GM12878 (cell line): ENCODE measurements at regions not wholly inside any gene's neighbourhood (a gene's known extent, or its start where the extent isn't known, plus 50 kb on each side); places are given as distances from the start of the nearest gene placed in this dataset.

Experiments
- ATAC-seq: fragments of 200-7000 bp; cut with Tn5 transposase; 3 replicates; pipeline ENCODE4 v1.9.1; 2020; ENCODE audit warnings: mild to moderate bottlenecking, moderate library complexity
- BruUV-seq: library from RNA; stranded (reverse); fragments of 400-500 nt; replicated peaks from 2 replicates; lab custom pipeline; 2021; lab: Mats Ljungman, UMichigan
- CTCF ChIA-PET: fragments of 300-600 bp; sonication (Branson Sonifier 250); formaldehyde crosslinking; extraction: SDS; loops from one replicate; lab custom pipeline; 2021; ENCODE audit warnings: inconsistent platforms; lab: Yijun Ruan, JAX
- POLR2A ChIA-PET: fragments of 350-600 bp; formaldehyde crosslinking; extraction: SDS; loops from one replicate; lab custom pipeline; 2021; ENCODE audit warnings: inconsistent platforms; lab: Charles Lee
- RAD21 ChIA-PET: fragments of 300-600 bp; sonication (Branson Sonifier 250); formaldehyde crosslinking; loops from one replicate; lab custom pipeline; 2023; ENCODE audit warnings: antibody characterized with exemption; ENCODE audit not compliant: unreplicated experiment; lab: Charles Lee
- SMC1A ChIA-PET: fragments of 300-600 bp; sonication (Branson Sonifier 250); formaldehyde crosslinking; loops from one replicate; lab custom pipeline; 2023; ENCODE audit not compliant: unreplicated experiment, uncharacterized antibody; lab: Charles Lee
- DNase-seq: peaks from one replicate; pipeline ENCODE4 v3.0.0-alpha.2; 2011; ENCODE audit warnings: low read depth, low spot score
- FAIRE-seq: peaks from 3 replicates; lab custom pipeline; 2011; peaks lifted over from hg19 to GRCh38; lab: Jason Lieb, UNC
- H2AFZ ChIP-seq: 2 replicates; pipeline ENCODE4 v1.6.0; 2011; ENCODE audit warnings: low read depth, low read length, control low read depth; ENCODE audit not compliant: control insufficient read depth
- H3K27ac ChIP-seq: 2 replicates; pipeline ENCODE4 v1.5.1; 2011; ENCODE audit warnings: control low read depth; ENCODE audit not compliant: control insufficient read depth, insufficient read depth
- H3K27me3 ChIP-seq, 2 experiments: replicated peaks in 1 of 2; 2 replicates each; pipeline versions ENCODE4 v1.6.0 to v1.6.1; 2011; ENCODE audit warnings: low read length in 1 of 2; ENCODE audit not compliant: control insufficient read depth in 2 of 2, insufficient read depth in 2 of 2
- H3K36me3 ChIP-seq, 2 experiments: 2 replicates each; pipeline ENCODE4 v1.5.1; 2011; ENCODE audit warnings: low read length in 1 of 2; ENCODE audit not compliant: control insufficient read depth in 2 of 2, insufficient read depth in 2 of 2
- H3K4me1 ChIP-seq: 2 replicates; pipeline ENCODE4 v1.6.1; 2011; ENCODE audit warnings: mild to moderate bottlenecking, low read length, moderate library complexity, mixed read lengths; ENCODE audit not compliant: control insufficient read depth, insufficient read depth
- H3K4me2 ChIP-seq: 2 replicates; pipeline ENCODE4 v1.6.0; 2011; ENCODE audit warnings: control low read depth; ENCODE audit not compliant: control insufficient read depth, insufficient read depth
- H3K4me3 ChIP-seq: fragments of 200-600 bp; sonication (generic); 2 replicates; pipeline ENCODE4 v1.5.1; 2016
- H3K79me2 ChIP-seq: 2 replicates; pipeline ENCODE4 v1.6.0; 2011; ENCODE audit warnings: low read length; ENCODE audit not compliant: control insufficient read depth, insufficient read depth
- H3K9ac ChIP-seq: 2 replicates; pipeline ENCODE4 v1.8.0; 2011; ENCODE audit warnings: low read length, control low read depth, mixed read lengths; ENCODE audit not compliant: control insufficient read depth, insufficient read depth
- H3K9me3 ChIP-seq: replicated peaks from 3 replicates; pipeline ENCODE4 v1.5.1; 2011; ENCODE audit warnings: mild to moderate bottlenecking, low read length; ENCODE audit not compliant: control insufficient read depth, insufficient read depth
- H4K20me1 ChIP-seq: 2 replicates; pipeline ENCODE4 v1.6.0; 2011; ENCODE audit not compliant: control insufficient read depth, insufficient read depth
- ATF7 ChIP-seq: fragments of 450-650 bp; IDR thresholded peaks from 2 replicates; pipeline ENCODE4 v1.6.1; 2016; ENCODE audit warnings: low read depth, mild to moderate bottlenecking
- BRCA1 ChIP-seq: IDR thresholded peaks from 2 replicates; pipeline ENCODE4 v1.6.1; 2011; ENCODE audit warnings: low read depth, low read length, improper control_type of control experiment
- CHD2 ChIP-seq: IDR thresholded peaks from 2 replicates; pipeline ENCODE4 v1.6.1; 2011; ENCODE audit warnings: low read depth, low read length, improper control_type of control experiment, borderline replicate concordance
- ESRRA ChIP-seq: IDR thresholded peaks from 2 replicates; pipeline ENCODE4 v1.6.1; 2012; ENCODE audit warnings: mild to moderate bottlenecking, low read length, improper control_type of control experiment
- HCFC1 ChIP-seq: fragments of 150-350 bp; IDR thresholded peaks from 2 replicates; pipeline ENCODE4 v1.6.1; 2014; ENCODE audit warnings: low read length
- HDAC6 ChIP-seq: fragments of 200-600 bp; sonication (generic); IDR thresholded peaks from one replicate; pipeline ENCODE4 v1.8.0; 2017; ENCODE audit warnings: antibody characterized with exemption; ENCODE audit not compliant: unreplicated experiment
- HDGF ChIP-seq: fragments of 450-650 bp; IDR thresholded peaks from 2 replicates; pipeline ENCODE4 v1.6.1; 2016; ENCODE audit warnings: antibody characterized with exemption
- NR2C1 ChIP-seq: fragments of 450-650 bp; IDR thresholded peaks from 2 replicates; pipeline ENCODE4 v1.6.1; 2017; ENCODE audit warnings: antibody characterized with exemption, mild to moderate bottlenecking, moderate library complexity
- RB1 ChIP-seq: fragments of 450-650 bp; formaldehyde crosslinking; IDR thresholded peaks from 2 replicates; pipeline ENCODE4 v1.6.1; 2017; ENCODE audit warnings: mild to moderate bottlenecking, borderline replicate concordance
- SRF ChIP-seq, 2 experiments: IDR thresholded peaks; 2 replicates each; pipeline ENCODE4 v1.6.1; 2011; ENCODE audit warnings: low read depth in 2 of 2, low read length in 2 of 2, mild to moderate bottlenecking in 1 of 2, moderate library complexity in 1 of 2
- WGBS: methylation state at CpG from one replicate; pipeline ENCODE4 v1.1.6; 2016; ENCODE audit warnings: low lambda C conversion rate; ENCODE audit not compliant: insufficient replicate concordance, insufficient coverage; ENCODE audit errors: missing lambda C conversion rate; 5-methylcytosine and 5-hydroxymethylcytosine counted together
- in situ Hi-C: fragments of 300-500 bp; cut with MboI; formaldehyde crosslinking; loops from 9 replicates; pipeline ENCODE4 v1.14.3; 2018; ENCODE audit warnings: mixed read lengths
- intact Hi-C: fragments of 100-400 bp; cut with micrococcal nuclease; formaldehyde crosslinking; loops from one replicate; pipeline ENCODE4 v1.14.2; 2022; ENCODE audit not compliant: unreplicated experiment
- TF ChIP-seq, protein P1 (sequence below): fragments of 450-650 bp; IDR thresholded peaks from 2 replicates; pipeline ENCODE4 v1.6.1; 2017; ENCODE audit warnings: antibody characterized with exemption, mild to moderate bottlenecking, moderate library complexity
- TF ChIP-seq, protein P2 (sequence below): fragments of 450-650 bp; IDR thresholded peaks from 2 replicates; pipeline ENCODE4 v1.6.1; 2017; ENCODE audit warnings: mild to moderate bottlenecking
- TF ChIP-seq, protein P3 (sequence below): IDR thresholded peaks from 2 replicates; pipeline ENCODE4 v1.6.1; 2011; ENCODE audit warnings: mild to moderate bottlenecking, low read depth, low read length, moderate library complexity; ENCODE audit not compliant: insufficient replicate concordance
- TF ChIP-seq, protein P4 (sequence below), 3 experiments: IDR thresholded peaks in 2 of 3; conservative IDR thresholded peaks in 1 of 3; 2 replicates each; pipeline ENCODE4 v1.5.1; 2011; ENCODE audit warnings: low read depth in 3 of 3, low read length in 3 of 3, mild to moderate bottlenecking in 3 of 3, control low read depth in 2 of 3, moderate library complexity in 2 of 3, inconsistent platforms in 1 of 3, mixed read lengths in 1 of 3; ENCODE audit not compliant: control insufficient read depth in 2 of 3, insufficient read depth in 1 of 3; ENCODE audit errors: extremely low read depth in 1 of 3

DNA sequence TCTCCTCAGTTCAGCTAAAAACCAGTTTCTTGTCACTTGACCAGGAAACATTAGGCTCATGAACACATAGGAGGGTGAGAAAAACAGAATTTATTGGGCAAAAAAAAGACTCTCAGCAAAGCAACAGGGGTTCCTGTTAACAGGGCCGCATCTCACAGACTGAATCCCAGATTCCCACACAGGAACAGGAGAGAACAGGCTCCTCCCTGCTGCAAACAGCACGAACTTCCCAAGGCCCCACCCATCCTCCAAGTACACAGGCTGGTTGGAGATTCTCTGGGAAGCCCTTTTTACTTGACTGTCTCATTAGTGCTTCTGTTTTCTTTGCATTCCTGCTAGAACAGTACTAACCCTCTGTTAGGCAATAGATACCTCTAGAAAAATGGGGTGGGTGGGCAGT is 52.4 kb upstream of the IL21 start:
- Histone ChIP-seq H3K9ac (no peak overlapping the region), H3K9me3 (no peaks in the 10 kb centered on the region; the same call in 2 of the 3 replicates), H3K4me1 (no peaks in the 10 kb centered on the region), H3K4me3 (no peak overlapping the region), H4K20me1 (no peaks in the 10 kb centered on the region), H2AFZ (no peak overlapping the region), H3K27ac (no peak overlapping the region), H3K4me2 (no peak overlapping the region), H3K36me3 (no peaks in the 10 kb centered on the region), H3K27me3 (no peaks in the 10 kb centered on the region; a peak in 1 of 4 replicates), H3K79me2 (no peaks in the 10 kb centered on the region)
- RAD21 ChIA-PET = no interaction called here
- ATAC-seq (no peak), FAIRE-seq (no peak), DNase-seq (no peak)
- CTCF ChIA-PET = no interaction called here
- POLR2A ChIA-PET = no interaction called here
- no TSS peak for BruUV-seq
- 50% methylated on average over 2 of the region's 2 CpGs for WGBS
- SMC1A ChIA-PET = interaction anchor here (1.3 kb wide), 1 partner anchor 44 kb away, joined by 5 read pairs; no protein-coding TSS in a partner anchor
- intact Hi-C loops (no loop called here), in situ Hi-C loops (no loop called here)
- TF ChIP-seq NR2C1 (no peak), HCFC1 (no peak), HDGF (no peak), ATF7 (no peak), ESRRA (no peak), RB1 (no peak), SRF (IDR thresholded peaks at IDR 0.05; ENCODE audit: low read depth in 2 of 2, low read length in 2 of 2) (no peak), HDAC6 (no peak), BRCA1 (no peak), CHD2 (no peak)
- TF ChIP-seq, protein P1, sequence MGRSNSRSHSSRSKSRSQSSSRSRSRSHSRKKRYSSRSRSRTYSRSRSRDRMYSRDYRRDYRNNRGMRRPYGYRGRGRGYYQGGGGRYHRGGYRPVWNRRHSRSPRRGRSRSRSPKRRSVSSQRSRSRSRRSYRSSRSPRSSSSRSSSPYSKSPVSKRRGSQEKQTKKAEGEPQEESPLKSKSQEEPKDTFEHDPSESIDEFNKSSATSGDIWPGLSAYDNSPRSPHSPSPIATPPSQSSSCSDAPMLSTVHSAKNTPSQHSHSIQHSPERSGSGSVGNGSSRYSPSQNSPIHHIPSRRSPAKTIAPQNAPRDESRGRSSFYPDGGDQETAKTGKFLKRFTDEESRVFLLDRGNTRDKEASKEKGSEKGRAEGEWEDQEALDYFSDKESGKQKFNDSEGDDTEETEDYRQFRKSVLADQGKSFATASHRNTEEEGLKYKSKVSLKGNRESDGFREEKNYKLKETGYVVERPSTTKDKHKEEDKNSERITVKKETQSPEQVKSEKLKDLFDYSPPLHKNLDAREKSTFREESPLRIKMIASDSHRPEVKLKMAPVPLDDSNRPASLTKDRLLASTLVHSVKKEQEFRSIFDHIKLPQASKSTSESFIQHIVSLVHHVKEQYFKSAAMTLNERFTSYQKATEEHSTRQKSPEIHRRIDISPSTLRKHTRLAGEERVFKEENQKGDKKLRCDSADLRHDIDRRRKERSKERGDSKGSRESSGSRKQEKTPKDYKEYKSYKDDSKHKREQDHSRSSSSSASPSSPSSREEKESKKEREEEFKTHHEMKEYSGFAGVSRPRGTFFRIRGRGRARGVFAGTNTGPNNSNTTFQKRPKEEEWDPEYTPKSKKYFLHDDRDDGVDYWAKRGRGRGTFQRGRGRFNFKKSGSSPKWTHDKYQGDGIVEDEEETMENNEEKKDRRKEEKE = no peak
- TF ChIP-seq, protein P2, sequence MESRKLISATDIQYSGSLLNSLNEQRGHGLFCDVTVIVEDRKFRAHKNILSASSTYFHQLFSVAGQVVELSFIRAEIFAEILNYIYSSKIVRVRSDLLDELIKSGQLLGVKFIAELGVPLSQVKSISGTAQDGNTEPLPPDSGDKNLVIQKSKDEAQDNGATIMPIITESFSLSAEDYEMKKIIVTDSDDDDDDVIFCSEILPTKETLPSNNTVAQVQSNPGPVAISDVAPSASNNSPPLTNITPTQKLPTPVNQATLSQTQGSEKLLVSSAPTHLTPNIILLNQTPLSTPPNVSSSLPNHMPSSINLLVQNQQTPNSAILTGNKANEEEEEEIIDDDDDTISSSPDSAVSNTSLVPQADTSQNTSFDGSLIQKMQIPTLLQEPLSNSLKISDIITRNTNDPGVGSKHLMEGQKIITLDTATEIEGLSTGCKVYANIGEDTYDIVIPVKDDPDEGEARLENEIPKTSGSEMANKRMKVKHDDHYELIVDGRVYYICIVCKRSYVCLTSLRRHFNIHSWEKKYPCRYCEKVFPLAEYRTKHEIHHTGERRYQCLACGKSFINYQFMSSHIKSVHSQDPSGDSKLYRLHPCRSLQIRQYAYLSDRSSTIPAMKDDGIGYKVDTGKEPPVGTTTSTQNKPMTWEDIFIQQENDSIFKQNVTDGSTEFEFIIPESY = no peak
- TF ChIP-seq, protein P3, sequence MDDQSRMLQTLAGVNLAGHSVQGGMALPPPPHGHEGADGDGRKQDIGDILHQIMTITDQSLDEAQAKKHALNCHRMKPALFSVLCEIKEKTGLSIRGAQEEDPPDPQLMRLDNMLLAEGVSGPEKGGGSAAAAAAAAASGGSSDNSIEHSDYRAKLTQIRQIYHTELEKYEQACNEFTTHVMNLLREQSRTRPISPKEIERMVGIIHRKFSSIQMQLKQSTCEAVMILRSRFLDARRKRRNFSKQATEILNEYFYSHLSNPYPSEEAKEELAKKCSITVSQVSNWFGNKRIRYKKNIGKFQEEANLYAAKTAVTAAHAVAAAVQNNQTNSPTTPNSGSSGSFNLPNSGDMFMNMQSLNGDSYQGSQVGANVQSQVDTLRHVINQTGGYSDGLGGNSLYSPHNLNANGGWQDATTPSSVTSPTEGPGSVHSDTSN = no peak
- TF ChIP-seq, protein P4, sequence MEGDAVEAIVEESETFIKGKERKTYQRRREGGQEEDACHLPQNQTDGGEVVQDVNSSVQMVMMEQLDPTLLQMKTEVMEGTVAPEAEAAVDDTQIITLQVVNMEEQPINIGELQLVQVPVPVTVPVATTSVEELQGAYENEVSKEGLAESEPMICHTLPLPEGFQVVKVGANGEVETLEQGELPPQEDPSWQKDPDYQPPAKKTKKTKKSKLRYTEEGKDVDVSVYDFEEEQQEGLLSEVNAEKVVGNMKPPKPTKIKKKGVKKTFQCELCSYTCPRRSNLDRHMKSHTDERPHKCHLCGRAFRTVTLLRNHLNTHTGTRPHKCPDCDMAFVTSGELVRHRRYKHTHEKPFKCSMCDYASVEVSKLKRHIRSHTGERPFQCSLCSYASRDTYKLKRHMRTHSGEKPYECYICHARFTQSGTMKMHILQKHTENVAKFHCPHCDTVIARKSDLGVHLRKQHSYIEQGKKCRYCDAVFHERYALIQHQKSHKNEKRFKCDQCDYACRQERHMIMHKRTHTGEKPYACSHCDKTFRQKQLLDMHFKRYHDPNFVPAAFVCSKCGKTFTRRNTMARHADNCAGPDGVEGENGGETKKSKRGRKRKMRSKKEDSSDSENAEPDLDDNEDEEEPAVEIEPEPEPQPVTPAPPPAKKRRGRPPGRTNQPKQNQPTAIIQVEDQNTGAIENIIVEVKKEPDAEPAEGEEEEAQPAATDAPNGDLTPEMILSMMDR (IDR thresholded peaks at IDR 0.05 in 2 of 3, conservative IDR thresholded peaks at IDR 0.05 in 1 of 3; ENCODE audit: control insufficient read depth in 2 of 3, extremely low read depth in 1 of 3, insufficient read depth in 1 of 3, low read depth in 3 of 3, low read length in 3 of 3) = no peak
